Esophagus (tissue), 2 donors: ENCODE measurements at regions not wholly inside any gene's neighbourhood (a gene's known extent, or its start where the extent isn't known, plus 50 kb on each side); places are given as distances from the start of the nearest gene placed in this dataset.
"Not testable (repeated sequence)": the region's sequence is repeated elsewhere in the genome, so short reads cannot be mapped to it uniquely, and the experiment has no call there.

Experiments
- H3K27ac ChIP-seq, 2 donors: one replicate each; pipeline ENCODE4 v1.5.1; 2013; ENCODE audit warnings: low read depth in 2 of 2, mild to moderate bottlenecking in 2 of 2, inconsistent platforms in 1 of 2, low read length in 1 of 2, moderate library complexity in 1 of 2
- H3K27me3 ChIP-seq, 2 donors: one replicate each; pipeline ENCODE4 v1.6.1; 2013; ENCODE audit warnings: low read length in 2 of 2, control low read depth in 1 of 2, mild to moderate bottlenecking in 1 of 2; ENCODE audit not compliant: insufficient read depth in 2 of 2, control insufficient read depth in 1 of 2
- H3K36me3 ChIP-seq, 2 donors: one replicate each; pipeline ENCODE4 v1.6.1; 2013; ENCODE audit warnings: low read length in 1 of 2; ENCODE audit not compliant: control insufficient read depth in 2 of 2, insufficient read depth in 2 of 2
- H3K4me1 ChIP-seq, 2 donors: one replicate each; pipeline ENCODE4 v1.6.1; 2013; ENCODE audit warnings: low read length in 1 of 2; ENCODE audit not compliant: control insufficient read depth in 2 of 2, insufficient read depth in 2 of 2
- H3K4me3 ChIP-seq, 2 donors: one replicate each; pipeline ENCODE4 v1.5.1; 2013; ENCODE audit warnings: low read length in 2 of 2, mild to moderate bottlenecking in 2 of 2, low read depth in 1 of 2, moderate library complexity in 1 of 2
- H3K9me3 ChIP-seq, 2 donors: one replicate each; pipeline ENCODE4 v1.6.1; 2013; ENCODE audit warnings: mild to moderate bottlenecking in 2 of 2, low read depth in 1 of 2, low read length in 1 of 2, moderate library complexity in 1 of 2; ENCODE audit not compliant: control insufficient read depth in 2 of 2, insufficient read depth in 1 of 2
- WGBS, 2 donors: extraction: QIAGEN DNeasy Blood & Tissue Kit; methylation state at CpG; one replicate each; pipeline ENCODE4 v1.1.7; 2013; 5-methylcytosine and 5-hydroxymethylcytosine counted together
- donor health status: healthy with polysubstance abuse.
- donor health status: Bipolar disorder and iron deficiency.

- 66 to 74% methylated on average over 1 of the region's 1 CpG for WGBS, 2 donors
- Histone ChIP-seq H3K27ac (no peak overlapping the region), H3K4me1 (no peaks in the 10 kb centered on the region), H3K4me3 (no peak overlapping the region), H3K36me3 (no peaks in the 10 kb centered on the region), H3K9me3 (peaks cover 0 to 3% of the 10 kb centered on the region in 2 donors), H3K27me3 (no peaks in the 10 kb centered on the region)
These were observed 738.6 kb upstream of the ADGRL3 start for GRCh38 chr4:60461551-60461950.

GRCh38 chr4:60463857-60464502 lies 736.1 kb upstream of the ADGRL3 start:
- H3K27ac ChIP-seq: no peak overlapping the region
- whole genome bisulfite sequencing, 2 donors: 56 to 61% methylated on average over 4 of the region's 4 CpGs
- no peaks in the 10 kb centered on the region for H3K27me3 ChIP-seq
- no peaks in the 10 kb centered on the region for H3K4me1 ChIP-seq
- H3K9me3 ChIP-seq: peaks cover 0 to 3% of the 10 kb centered on the region in 2 donors
- H3K36me3 ChIP-seq: no peaks in the 10 kb centered on the region
- no peak overlapping the region for H3K4me3 ChIP-seq

GRCh38 chr4:60482921-60483351 lies 717.2 kb upstream of the ADGRL3 start:
- Histone ChIP-seq H3K27ac (no peak overlapping the region), H3K4me1 (no peaks in the 10 kb centered on the region), H3K36me3 (no peaks in the 10 kb centered on the region), H3K27me3 (no peaks in the 10 kb centered on the region), H3K4me3 (no peak overlapping the region), H3K9me3 (no peaks in the 10 kb centered on the region)
- WGBS, 2 donors: 27 to 29% methylated on average over 2 of the region's 2 CpGs

- Histone ChIP-seq H3K27ac (no peak overlapping the region), H3K4me1 (no peaks in the 10 kb centered on the region), H3K36me3 (no peaks in the 10 kb centered on the region), H3K9me3 (no peaks in the 10 kb centered on the region), H3K4me3 (no peak overlapping the region), H3K27me3 (no peaks in the 10 kb centered on the region)
- 62 to 67% methylated on average over 3 of the region's 3 CpGs for WGBS, 2 donors
These were observed 714.9 kb upstream of the ADGRL3 start for GRCh38 chr4:60485276-60485675.

- not testable (repeated sequence) for H3K27me3 ChIP-seq, H3K27ac ChIP-seq, H3K36me3 ChIP-seq, H3K4me1 ChIP-seq, H3K9me3 ChIP-seq, H3K4me3 ChIP-seq
- 79 to 80% methylated on average over 3 of the region's 3 CpGs for WGBS, 2 donors
These were observed 712.9 kb upstream of the ADGRL3 start for GRCh38 chr4:60487118-60487761.

GRCh38 chr4:60500810-60501209 lies 699.3 kb upstream of the ADGRL3 start:
- H3K36me3 ChIP-seq: no peaks in the 10 kb centered on the region
- WGBS, 2 donors: 78 to 88% methylated on average over 1 of the region's 1 CpG

GRCh38 chr4:60502733-60503132 lies 697.4 kb upstream of the ADGRL3 start:
- Histone ChIP-seq H3K4me1 (no peaks in the 10 kb centered on the region), H3K27ac (no peak overlapping the region), H3K4me3 (no peak overlapping the region), H3K36me3 (no peaks in the 10 kb centered on the region), H3K9me3 (no peaks in the 10 kb centered on the region), H3K27me3 (no peaks in the 10 kb centered on the region)

More at GRCh38 chr4:60500810-60501209, 699.3 kb upstream of the ADGRL3 start:
- Histone ChIP-seq H3K27me3 (no peaks in the 10 kb centered on the region), H3K4me1 (no peaks in the 10 kb centered on the region), H3K4me3 (no peak overlapping the region), H3K27ac (no peak overlapping the region), H3K9me3 (no peaks in the 10 kb centered on the region)

- H3K4me1 ChIP-seq: no peaks in the 10 kb centered on the region
- no peaks in the 10 kb centered on the region for H3K36me3 ChIP-seq
- no peak overlapping the region for H3K4me3 ChIP-seq
- H3K27ac ChIP-seq: no peak overlapping the region
- no peaks in the 10 kb centered on the region for H3K27me3 ChIP-seq
- no peaks in the 10 kb centered on the region for H3K9me3 ChIP-seq
- 44 to 45% methylated on average over 1 of the region's 1 CpG for WGBS, 2 donors
These were observed 694.1 kb upstream of the ADGRL3 start for GRCh38 chr4:60506061-60506460.

- 57 to 63% methylated on average over 3 of the region's 3 CpGs for WGBS, 2 donors
- no peak overlapping the region for H3K4me3 ChIP-seq
- no peak overlapping the region for H3K27ac ChIP-seq
- no peaks in the 10 kb centered on the region for H3K4me1 ChIP-seq
- H3K36me3 ChIP-seq: no peaks in the 10 kb centered on the region
- no peaks in the 10 kb centered on the region for H3K9me3 ChIP-seq
- no peaks in the 10 kb centered on the region for H3K27me3 ChIP-seq
These were observed 677.9 kb upstream of the ADGRL3 start for GRCh38 chr4:60522265-60522664.

GRCh38 chr4:60531776-60532379 lies 668.2 kb upstream of the ADGRL3 start:
- H3K4me1 ChIP-seq: no peaks in the 10 kb centered on the region
- H3K27me3 ChIP-seq: no peaks in the 10 kb centered on the region
- no peaks in the 10 kb centered on the region for H3K36me3 ChIP-seq
- H3K9me3 ChIP-seq: no peaks in the 10 kb centered on the region
- 47 to 54% methylated on average over 4 of the region's 4 CpGs for WGBS, 2 donors
- no peak overlapping the region for H3K4me3 ChIP-seq
- no peak overlapping the region for H3K27ac ChIP-seq
